ENCODE measurements at regions not wholly inside any gene's neighbourhood (a gene's known extent, or its start where the extent isn't known, plus 50 kb on each side); places are given as distances from the start of the nearest gene placed in this dataset.

GRCh38 chr22:47484960-47485569 lies 722.6 kb downstream of the TBC1D22A start:
- no peak overlapping the region for H3K27ac ChIP-seq (ENCODE audit: low read depth, low read length)
- H3K9ac ChIP-seq (ENCODE audit: low read length) = no peak overlapping the region
- H3F3A ChIP-seq (ENCODE audit: insufficient read depth) = no peaks in the 10 kb centered on the region
- no peaks in the 10 kb centered on the region for H3K27me3 ChIP-seq (ENCODE audit: low read length)
- no peaks in the 10 kb centered on the region for H4K20me1 ChIP-seq (ENCODE audit: low read depth, low read length)
- H2AFZ ChIP-seq (ENCODE audit: low read depth, low read length, severe bottlenecking) = peak overlapping the region; percentile 21
- H3K36me3 ChIP-seq (ENCODE audit: low read length) = no peaks in the 10 kb centered on the region
- no peak overlapping the region for H3K4me2 ChIP-seq (ENCODE audit: low read depth, low read length, poor library complexity, severe bottlenecking)
- no peaks in the 10 kb centered on the region for H3K9me2 ChIP-seq (replicated peaks; ENCODE audit: insufficient read depth, low read length)
- no peak overlapping the region for H3K4me3 ChIP-seq (ENCODE audit: insufficient read depth, low read length, poor library complexity, severe bottlenecking)
- H3K79me2 ChIP-seq (ENCODE audit: insufficient read depth, low read length) = no peaks in the 10 kb centered on the region
- TF ChIP-seq CTCF (IDR thresholded peaks at IDR 0.05; ENCODE audit: insufficient read depth, low read length, poor library complexity, severe bottlenecking) (no peak), EZH2phosphoT487 (conservative IDR thresholded peaks at IDR 0.05; ENCODE audit: low read length) (no peak)
- H3K9me3 ChIP-seq (ENCODE audit: insufficient read depth, low read length) = no peaks in the 10 kb centered on the region

GRCh38 chr22:47476231-47476630 lies 713.8 kb downstream of the TBC1D22A start:
- no peaks in the 10 kb centered on the region for H3K36me3 ChIP-seq (ENCODE audit: low read length)
- H3K9me3 ChIP-seq (ENCODE audit: insufficient read depth, low read length) = no peaks in the 10 kb centered on the region
- H2AFZ ChIP-seq (ENCODE audit: low read depth, low read length, severe bottlenecking) = no peak overlapping the region
- H3K9ac ChIP-seq (ENCODE audit: low read length) = no peak overlapping the region
- no peaks in the 10 kb centered on the region for H3K79me2 ChIP-seq (ENCODE audit: insufficient read depth, low read length)
- H4K20me1 ChIP-seq (ENCODE audit: low read depth, low read length) = no peaks in the 10 kb centered on the region
- no peak for TF ChIP-seq CTCF (IDR thresholded peaks at IDR 0.05; ENCODE audit: insufficient read depth, low read length, poor library complexity, severe bottlenecking)
- no peaks in the 10 kb centered on the region for H3K27me3 ChIP-seq (ENCODE audit: low read length)
- H3K9me2 ChIP-seq (replicated peaks; ENCODE audit: insufficient read depth, low read length) = no peaks in the 10 kb centered on the region
- H3F3A ChIP-seq (ENCODE audit: insufficient read depth) = no peaks in the 10 kb centered on the region
- H3K27ac ChIP-seq (ENCODE audit: low read depth, low read length) = no peak overlapping the region
- no peak overlapping the region for H3K4me2 ChIP-seq (ENCODE audit: low read depth, low read length, poor library complexity, severe bottlenecking)
- no peak overlapping the region for H3K4me3 ChIP-seq (ENCODE audit: insufficient read depth, low read length, poor library complexity, severe bottlenecking)

GRCh38 chr22:47474895-47475294 lies 712.4 kb downstream of the TBC1D22A start:
- Histone ChIP-seq H3K9me3 (ENCODE audit: insufficient read depth, low read length) (no peaks in the 10 kb centered on the region), H3K4me2 (ENCODE audit: low read depth, low read length, poor library complexity, severe bottlenecking) (no peak overlapping the region)
- TF ChIP-seq EZH2phosphoT487 (conservative IDR thresholded peaks at IDR 0.05; ENCODE audit: low read length) (no peak), CTCF (IDR thresholded peaks at IDR 0.05; ENCODE audit: insufficient read depth, low read length, poor library complexity, severe bottlenecking) (no peak)

More at GRCh38 chr22:47474895-47475294, 712.4 kb downstream of the TBC1D22A start:
- Histone ChIP-seq H3F3A (ENCODE audit: insufficient read depth) (no peaks in the 10 kb centered on the region), H3K27me3 (ENCODE audit: low read length) (no peaks in the 10 kb centered on the region), H3K9ac (ENCODE audit: low read length) (no peak overlapping the region), H3K36me3 (ENCODE audit: low read length) (no peaks in the 10 kb centered on the region), H2AFZ (ENCODE audit: low read depth, low read length, severe bottlenecking) (no peak overlapping the region), H3K27ac (ENCODE audit: low read depth, low read length) (no peak overlapping the region), H3K79me2 (ENCODE audit: insufficient read depth, low read length) (no peaks in the 10 kb centered on the region), H4K20me1 (ENCODE audit: low read depth, low read length) (no peaks in the 10 kb centered on the region), H3K4me3 (ENCODE audit: insufficient read depth, low read length, poor library complexity, severe bottlenecking) (no peak overlapping the region), H3K9me2 (replicated peaks; ENCODE audit: insufficient read depth, low read length) (no peaks in the 10 kb centered on the region)
